H1 (cell line): ENCODE measurements at regions not wholly inside any gene's neighbourhood (a gene's known extent, or its start where the extent isn't known, plus 50 kb on each side); places are given as distances from the start of the nearest gene placed in this dataset.

Experiments
- CTCF ChIA-PET: fragments of 300-600 bp; sonication (Branson Sonifier 250); formaldehyde crosslinking; loops from one replicate; lab custom pipeline; 2021; ENCODE audit not compliant: partially characterized antibody; lab: Charles Lee
- POLR2A ChIA-PET: fragments of 300-600 bp; sonication (Branson Sonifier 250); formaldehyde crosslinking; loops from one replicate; lab custom pipeline; 2021; ENCODE audit warnings: inconsistent platforms; ENCODE audit not compliant: partially characterized antibody; lab: Charles Lee
- DNase-seq, 2 experiments: peaks; one replicate each; pipeline versions ENCODE4 v3.0.0 to v3.0.0-alpha.2; 2010 to 2022; ENCODE audit warnings: low spot score in 2 of 2, low read depth in 1 of 2, mixed read lengths in 1 of 2
- FAIRE-seq: peaks from 2 replicates; lab custom pipeline; 2011; peaks lifted over from hg19 to GRCh38; lab: Jason Lieb, UNC
- H2AFZ ChIP-seq: 2 replicates; pipeline ENCODE4 v1.8.1; 2012; ENCODE audit warnings: low read length, inconsistent platforms
- H2AK5ac ChIP-seq: 2 replicates; pipeline ENCODE4 v1.6.1; 2013; ENCODE audit warnings: low read depth, low read length
- H2BK120ac ChIP-seq: replicated peaks from 2 replicates; pipeline ENCODE3; 2013; ENCODE audit warnings: low read depth, low read length, inconsistent platforms
- H2BK12ac ChIP-seq: 2 replicates; pipeline ENCODE4 v1.6.1; 2013; ENCODE audit warnings: low read depth, low read length
- H2BK15ac ChIP-seq: 2 replicates; pipeline ENCODE4 v1.6.1; 2013; ENCODE audit warnings: low read length
- H2BK20ac ChIP-seq: 2 replicates; pipeline ENCODE4 v1.6.1; 2013; ENCODE audit warnings: low read length
- H2BK5ac ChIP-seq: 2 replicates; pipeline ENCODE4 v1.6.1; 2013; ENCODE audit warnings: low read depth, low read length
- H3K14ac ChIP-seq: 2 replicates; pipeline ENCODE4 v1.6.1; 2013; ENCODE audit warnings: inconsistent platforms; ENCODE audit not compliant: insufficient read length
- H3K18ac ChIP-seq: 2 replicates; pipeline ENCODE4 v1.6.1; 2013; ENCODE audit warnings: low read length; ENCODE audit errors: extremely low read depth
- H3K23ac ChIP-seq: 2 replicates; pipeline ENCODE4 v1.6.1; 2013; ENCODE audit warnings: inconsistent platforms; ENCODE audit not compliant: insufficient read length
- H3K23me2 ChIP-seq: 2 replicates; pipeline ENCODE4 v1.6.1; 2013; ENCODE audit warnings: low read depth, low read length
- H3K27ac ChIP-seq: 2 replicates; pipeline ENCODE4 v1.6.1; 2011; ENCODE audit warnings: low read depth, low read length, inconsistent platforms
- H3K27me3 ChIP-seq, 4 experiments: replicated peaks in 1 of 4; 1 replicate in 1 of 4; 2 replicates in 3 of 4; pipeline versions ENCODE4 v1.6.1 to v1.8.1; 2011 to 2013; ENCODE audit warnings: low read length in 3 of 4, mild to moderate bottlenecking in 3 of 4, inconsistent platforms in 2 of 4, mixed read lengths in 2 of 4, moderate library complexity in 1 of 4; ENCODE audit not compliant: control insufficient read depth in 3 of 4, insufficient read depth in 3 of 4; ENCODE audit errors: extremely low read depth in 1 of 4
- H3K36me3 ChIP-seq, 4 experiments: 2 replicates each; pipeline versions ENCODE4 v1.6.1 to v1.8.1; 2011 to 2013; ENCODE audit warnings: mild to moderate bottlenecking in 4 of 4, low read length in 3 of 4, moderate library complexity in 2 of 4, control low read depth in 1 of 4, inconsistent platforms in 1 of 4; ENCODE audit not compliant: insufficient read depth in 4 of 4, control insufficient read depth in 2 of 4
- H3K4ac ChIP-seq: replicated peaks from 2 replicates; pipeline ENCODE3; 2013; ENCODE audit warnings: low read length, low read depth, mixed read lengths, inconsistent platforms; ENCODE audit not compliant: insufficient read length
- H3K4me1 ChIP-seq, 4 experiments: replicated peaks in 1 of 4; 1 replicate in 1 of 4; 2 replicates in 3 of 4; pipeline versions ENCODE4 v1.6.1 to v1.8.1; 2011 to 2013; ENCODE audit warnings: low read length in 3 of 4, inconsistent platforms in 2 of 4, mixed read lengths in 1 of 4; ENCODE audit not compliant: insufficient read depth in 4 of 4, control insufficient read depth in 3 of 4
- H3K4me2 ChIP-seq, 2 experiments: 2 replicates each; pipeline versions ENCODE4 v1.6.1 to v1.8.1; 2011 to 2013; ENCODE audit warnings: low read depth in 2 of 2, low read length in 2 of 2, control low read depth in 1 of 2, inconsistent platforms in 1 of 2, mild to moderate bottlenecking in 1 of 2; ENCODE audit not compliant: insufficient read depth in 1 of 2
- H3K4me3 ChIP-seq, 4 experiments: fragments of 200-600, 300-600 bp in 1 of 4; sonication (generic), shearing (Covaris generic), sonication (Bioruptor Twin) in 1 of 4; 2 replicates each; pipeline versions ENCODE4 v1.5.1 to v1.8.1; 2011 to 2016; ENCODE audit warnings: low read length in 4 of 4, low read depth in 3 of 4, control low read depth in 2 of 4, inconsistent platforms in 2 of 4, mild to moderate bottlenecking in 2 of 4, mixed read lengths in 1 of 4, moderate library complexity in 1 of 4; ENCODE audit not compliant: insufficient read depth in 2 of 4; ENCODE audit errors: extremely low read depth in 1 of 4
- H3K56ac ChIP-seq: replicated peaks from 2 replicates; pipeline ENCODE3; 2013; ENCODE audit warnings: low read depth, mild to moderate bottlenecking, mixed read lengths, low read length, inconsistent platforms; ENCODE audit not compliant: insufficient read length
- H3K79me1 ChIP-seq: 2 replicates; pipeline ENCODE4 v1.6.1; 2013; ENCODE audit warnings: low read depth, low read length, control low read depth
- H3K79me2 ChIP-seq, 2 experiments: 2 replicates each; pipeline versions ENCODE4 v1.6.1 to v1.8.1; 2012 to 2013; ENCODE audit warnings: low read length in 2 of 2, mild to moderate bottlenecking in 2 of 2, inconsistent platforms in 1 of 2; ENCODE audit not compliant: insufficient read depth in 2 of 2, control insufficient read depth in 1 of 2
- H3K9ac ChIP-seq, 4 experiments: replicated peaks in 1 of 4; 1 replicate in 1 of 4; 2 replicates in 3 of 4; pipeline versions ENCODE4 v1.6.1 to v1.8.1; 2011 to 2013; ENCODE audit warnings: low read depth in 3 of 4, low read length in 3 of 4, control low read depth in 2 of 4, mild to moderate bottlenecking in 2 of 4, moderate library complexity in 2 of 4, inconsistent platforms in 1 of 4; ENCODE audit errors: extremely low read depth in 1 of 4
- H3K9me3 ChIP-seq, 2 experiments: 2 replicates each; pipeline versions ENCODE4 v1.6.1 to v1.8.1; 2012 to 2013; ENCODE audit warnings: mild to moderate bottlenecking in 2 of 2, moderate library complexity in 2 of 2, control low read depth in 1 of 2, inconsistent platforms in 1 of 2, low read depth in 1 of 2, low read length in 1 of 2, mixed read lengths in 1 of 2; ENCODE audit not compliant: insufficient read depth in 2 of 2
- H4K20me1 ChIP-seq, 2 experiments: replicated peaks in 1 of 2; 2 replicates each; pipeline versions ENCODE3 to v1.8.1; 2011 to 2013; ENCODE audit warnings: inconsistent platforms in 2 of 2, low read length in 2 of 2, mild to moderate bottlenecking in 1 of 2; ENCODE audit not compliant: insufficient read depth in 2 of 2, control insufficient read depth in 1 of 2
- H4K5ac ChIP-seq: 2 replicates; pipeline ENCODE4 v1.6.1; 2013; ENCODE audit warnings: low read length, low read depth, mixed read lengths, inconsistent platforms; ENCODE audit not compliant: insufficient read length
- H4K8ac ChIP-seq: 2 replicates; pipeline ENCODE4 v1.8.0; 2013; ENCODE audit warnings: mild to moderate bottlenecking, moderate library complexity, low read length, inconsistent platforms; ENCODE audit not compliant: insufficient read depth; ENCODE audit errors: extremely low read depth
- H4K91ac ChIP-seq: replicated peaks from 2 replicates; pipeline ENCODE3; 2013; ENCODE audit warnings: low read length, mixed read lengths, inconsistent platforms; ENCODE audit not compliant: insufficient read length
- TAF1 ChIP-seq: IDR thresholded peaks from 2 replicates; pipeline ENCODE4 v1.6.1; 2011; ENCODE audit warnings: mild to moderate bottlenecking, low read depth, low read length
- WGBS, 2 experiments: shearing (Covaris generic) in 1 of 2; methylation state at CpG; one replicate each; pipeline versions ENCODE4 v1.1.6 to v1.1.7; 2013 to 2015; ENCODE audit warnings: low lambda C conversion rate in 2 of 2, mixed read lengths in 2 of 2, inconsistent platforms in 1 of 2, low coverage in 1 of 2, missing lambda C conversion rate in 1 of 2; ENCODE audit not compliant: insufficient replicate concordance in 2 of 2, insufficient coverage in 1 of 2, insufficient read length in 1 of 2; ENCODE audit errors: extremely low coverage in 1 of 2, missing lambda C conversion rate in 1 of 2; 5-methylcytosine and 5-hydroxymethylcytosine counted together

- Histone ChIP-seq H2AFZ (no peak overlapping the region), H3K14ac (no peak overlapping the region), H3K79me1 (no peaks in the 10 kb centered on the region), H3K79me2 (no peaks in the 10 kb centered on the region), H2BK20ac (no peak overlapping the region), H3K36me3 (no peaks in the 10 kb centered on the region), H3K18ac (no peak overlapping the region), H2BK12ac (no peak overlapping the region), H2BK5ac (no peak overlapping the region), H3K4me2 (no peak overlapping the region), H3K4ac (no peak overlapping the region), H3K27ac (no peak overlapping the region), H3K4me1 (no peaks in the 10 kb centered on the region), H3K4me3 (no peak overlapping the region), H3K27me3 (no peaks in the 10 kb centered on the region), H2BK120ac (no peak overlapping the region), H3K9ac (no peak overlapping the region), H2BK15ac (no peak overlapping the region), H4K91ac (no peak overlapping the region), H3K9me3 (no peaks in the 10 kb centered on the region), H2AK5ac (no peak overlapping the region), H4K20me1 (no peaks in the 10 kb centered on the region), H3K23me2 (no peaks in the 10 kb centered on the region), H4K5ac (no peak overlapping the region), H3K23ac (no peak overlapping the region), H3K56ac (no peak overlapping the region), H4K8ac (no peak overlapping the region)
- CTCF ChIA-PET, result interaction anchor here (0.8 to 1.1 kb wide), 2 partner anchors 12 to 158 kb away, joined by 3 to 4 read pairs; no protein-coding TSS in a partner anchor
- FAIRE-seq (no peak), DNase-seq (no peak)
- 85% methylated on average over 5 of the region's 5 CpGs; no CpG with 5 or more reads in 1 of the 2 experiments for WGBS, 2 experiments
- POLR2A ChIA-PET, result no interaction called here
- TF ChIP-seq TAF1, result no peak
These were observed 195.7 kb downstream of the PALM2AKAP2 start for GRCh38 chr9:109975574-109976295.
